ENCODE measurements at regions not wholly inside any gene's neighbourhood (a gene's known extent, or its start where the extent isn't known, plus 50 kb on each side); places are given as distances from the start of the nearest gene placed in this dataset.

DNA sequence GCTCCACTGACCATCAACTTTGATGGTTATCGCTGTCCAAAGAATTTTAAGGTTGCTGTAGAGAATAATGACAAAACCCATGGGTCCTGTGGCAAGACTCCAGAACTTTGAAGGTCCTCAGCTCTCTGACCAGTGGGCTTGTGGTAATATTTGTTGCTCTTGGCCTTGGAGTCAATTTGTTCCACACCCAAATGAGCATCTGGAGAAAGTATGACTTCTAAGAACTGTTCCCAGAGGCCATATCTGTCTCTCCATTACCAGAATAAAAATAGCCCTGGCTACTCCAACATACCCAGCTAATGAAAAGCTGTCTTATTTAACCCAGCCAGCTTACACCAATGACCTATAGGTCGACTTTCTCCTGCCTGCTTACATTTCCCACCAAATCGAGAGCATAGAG is 466.4 kb downstream of the MEIS1 start:
- H3K27me3 ChIP-seq: no peaks in the 10 kb centered on the region
- no peak overlapping the region for H3K4me3 ChIP-seq
- no peaks in the 10 kb centered on the region for H3K4me1 ChIP-seq
- H3K36me3 ChIP-seq: no peaks in the 10 kb centered on the region
- no peaks in the 10 kb centered on the region for H3K9me3 ChIP-seq
- DNase-seq: no peak
- H3K27ac ChIP-seq: no peak overlapping the region
- TF ChIP-seq CTCF (IDR thresholded peaks at IDR 0.05) (no peak), POLR2A (IDR thresholded peaks at IDR 0.05) (no peak)

- DNase-seq: no peak
- no peaks in the 10 kb centered on the region for H3K9me3 ChIP-seq
- H3K27me3 ChIP-seq: no peaks in the 10 kb centered on the region
- no peak overlapping the region for H3K4me3 ChIP-seq
- no peak for TF ChIP-seq POLR2A (IDR thresholded peaks at IDR 0.05)
- TF ChIP-seq CTCF (IDR thresholded peaks at IDR 0.05): no peak
- H3K4me1 ChIP-seq: no peaks in the 10 kb centered on the region
- H3K27ac ChIP-seq: no peak overlapping the region
- no peaks in the 10 kb centered on the region for H3K36me3 ChIP-seq
Measured at GRCh38 chr2:66903183-66903582, 468.3 kb downstream of the MEIS1 start.

DNA sequence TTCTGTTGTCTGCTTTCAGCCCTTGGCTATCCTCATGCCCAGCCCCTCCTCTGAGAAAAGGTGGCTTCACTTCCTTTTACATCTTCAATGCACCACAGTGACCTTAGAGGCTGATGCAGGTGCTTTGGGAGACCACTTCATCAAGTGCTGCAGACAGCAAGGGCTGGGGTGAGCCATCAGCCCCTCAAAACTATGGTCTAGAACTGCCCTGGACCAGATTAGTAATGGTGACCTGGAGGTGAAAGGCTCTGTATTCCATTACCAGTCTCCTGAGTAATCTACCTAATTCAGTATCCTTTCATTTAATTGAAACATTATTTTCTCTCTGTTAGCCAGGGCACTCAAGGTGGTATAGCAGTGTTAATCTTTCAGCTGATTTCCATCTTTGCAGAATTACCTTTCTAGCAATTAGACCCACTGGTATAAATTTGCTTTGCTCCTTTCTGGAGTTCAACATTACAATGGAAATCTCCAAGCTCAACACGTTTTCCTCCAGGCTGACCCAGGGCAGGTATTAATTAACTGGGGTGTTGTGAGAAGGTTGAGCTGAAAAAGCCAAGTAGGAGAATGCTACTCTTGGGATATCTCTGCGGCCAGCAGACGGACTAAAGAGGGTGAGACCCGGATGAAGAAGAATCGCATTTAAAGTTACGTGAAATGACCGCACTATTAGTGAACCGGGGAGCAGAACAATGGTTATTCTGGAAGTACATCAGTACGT is 469.0 kb downstream of the MEIS1 start:
- H3K4me3 ChIP-seq: no peak overlapping the region
- TF ChIP-seq CTCF (IDR thresholded peaks at IDR 0.05) (no peak), POLR2A (IDR thresholded peaks at IDR 0.05) (no peak)
- no peak for DNase-seq

GRCh38 chr2:66915237-66915636 is 480.3 kb downstream of the MEIS1 start:
- no peaks in the 10 kb centered on the region for H3K27me3 ChIP-seq
- no peak for TF ChIP-seq CTCF (IDR thresholded peaks at IDR 0.05)
- no peak for TF ChIP-seq POLR2A (IDR thresholded peaks at IDR 0.05)
- H3K4me3 ChIP-seq: no peak overlapping the region
- DNase-seq: no peak
- no peaks in the 10 kb centered on the region for H3K9me3 ChIP-seq
- H3K36me3 ChIP-seq: no peaks in the 10 kb centered on the region
- no peak overlapping the region for H3K27ac ChIP-seq
- H3K4me1 ChIP-seq: no peaks in the 10 kb centered on the region

More for the DNA sequence above, 469.0 kb downstream of the MEIS1 start:
- H3K36me3 ChIP-seq: no peaks in the 10 kb centered on the region
- H3K4me1 ChIP-seq: no peaks in the 10 kb centered on the region
- no peak overlapping the region for H3K27ac ChIP-seq
- H3K27me3 ChIP-seq: no peaks in the 10 kb centered on the region
- H3K9me3 ChIP-seq: no peaks in the 10 kb centered on the region

DNA sequence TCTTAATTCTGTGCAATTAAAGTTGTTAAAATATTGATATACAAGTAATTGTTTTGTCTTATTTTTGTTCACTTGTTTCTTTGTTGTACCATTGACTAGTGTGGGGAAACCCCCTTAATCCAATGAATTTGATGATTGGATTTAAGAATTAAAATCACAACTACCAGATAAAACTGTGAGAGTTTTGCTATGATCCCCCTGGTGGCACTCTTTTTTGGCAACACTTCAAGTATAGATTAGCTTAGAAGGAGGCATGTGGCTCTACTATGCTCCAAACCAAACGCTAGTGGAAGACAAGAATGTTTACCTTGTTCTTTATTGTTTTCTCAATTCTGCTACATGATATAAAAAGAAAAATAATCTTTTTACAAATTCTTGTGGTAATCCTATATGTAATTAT is 477.8 kb upstream of the ETAA1 start:
- DNase-seq: no peak
- Histone ChIP-seq H3K36me3 (no peaks in the 10 kb centered on the region), H3K4me3 (no peak overlapping the region), H3K27ac (no peak overlapping the region), H3K4me1 (no peaks in the 10 kb centered on the region), H3K9me3 (no peaks in the 10 kb centered on the region), H3K27me3 (no peaks in the 10 kb centered on the region)
- TF ChIP-seq POLR2A (IDR thresholded peaks at IDR 0.05) (no peak), CTCF (IDR thresholded peaks at IDR 0.05) (no peak)

DNA sequence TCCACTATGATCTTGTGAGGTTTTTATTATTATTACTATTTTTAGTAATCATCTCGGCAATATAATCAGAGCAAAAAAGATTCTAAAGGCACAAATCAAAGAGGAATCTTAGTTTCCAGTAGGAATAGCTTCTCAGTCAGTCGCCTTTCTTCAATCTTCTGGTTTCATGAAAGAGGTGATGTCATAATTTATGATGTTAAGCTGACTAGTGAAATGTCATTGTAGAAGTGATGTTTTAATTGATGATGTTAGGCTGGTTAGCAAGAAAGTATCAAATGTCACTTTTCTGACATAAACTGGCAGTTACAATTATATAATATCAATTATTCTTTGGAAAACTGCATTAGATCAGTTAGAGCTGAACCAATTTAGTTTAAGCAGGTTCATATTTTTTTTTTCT is 476.7 kb upstream of the ETAA1 start:
- Histone ChIP-seq H3K9me3 (no peaks in the 10 kb centered on the region), H3K4me3 (no peak overlapping the region), H3K4me1 (no peaks in the 10 kb centered on the region), H3K27ac (no peak overlapping the region), H3K36me3 (no peaks in the 10 kb centered on the region), H3K27me3 (no peaks in the 10 kb centered on the region)
- TF ChIP-seq POLR2A (IDR thresholded peaks at IDR 0.05): no peak
- no peak for TF ChIP-seq CTCF (IDR thresholded peaks at IDR 0.05)
- DNase-seq: no peak

Data from Peyer's patch (tissue), 4 donors.